Esophagus muscularis mucosa (tissue), 4 donors: ENCODE measurements at regions not wholly inside any gene's neighbourhood (a gene's known extent, or its start where the extent isn't known, plus 50 kb on each side); places are given as distances from the start of the nearest gene placed in this dataset.
"Not testable (repeated sequence)": the region's sequence is repeated elsewhere in the genome, so short reads cannot be mapped to it uniquely, and the experiment has no call there.

Experiments used
- DNase-seq: peaks from one replicate; pipeline ENCODE4 v3.0.0-alpha.2; 2017; ENCODE audit errors: extremely low spot score
- H3K27ac ChIP-seq, 4 donors: fragments of 200-600 bp; sonication (generic); replicated peaks in 1 of 4; 1 replicate in 3 of 4; 2 replicates in 1 of 4; pipeline ENCODE4 v1.5.1; 2016 to 2019; ENCODE audit warnings: mild to moderate bottlenecking in 1 of 4
- H3K27me3 ChIP-seq, 4 donors: fragments of 200-600 bp; sonication (generic); one replicate each; pipeline versions ENCODE4 v1.5.1 to v1.6.0; 2016 to 2019
- H3K36me3 ChIP-seq, 4 donors: fragments of 200-600 bp; sonication (generic); one replicate each; pipeline ENCODE4 v1.5.1; 2016 to 2019
- H3K4me1 ChIP-seq, 4 donors: fragments of 200-600 bp; sonication (generic); one replicate each; pipeline ENCODE4 v1.5.1; 2016 to 2019
- H3K4me3 ChIP-seq, 4 donors: fragments of 200-600 bp; sonication (generic); 1 replicate in 2 of 4; 2 replicates in 2 of 4; pipeline ENCODE4 v1.5.1; 2016 to 2019; ENCODE audit warnings: mild to moderate bottlenecking in 4 of 4, moderate library complexity in 1 of 4
- H3K9me3 ChIP-seq, 4 donors: fragments of 200-600 bp; sonication (generic); 1 replicate in 3 of 4; 2 replicates in 1 of 4; pipeline ENCODE4 v1.5.1; 2016 to 2019
- EP300 ChIP-seq: sonication (generic); formaldehyde crosslinking; IDR thresholded peaks from one replicate; pipeline ENCODE4 v1.6.1; 2017; ENCODE audit warnings: antibody characterized with exemption
- POLR2A ChIP-seq: fragments of 450-650 bp; IDR thresholded peaks from one replicate; pipeline ENCODE4 v1.6.1; 2017; ENCODE audit warnings: antibody characterized with exemption, moderate library complexity, mild to moderate bottlenecking, low read depth
- POLR2AphosphoS5 ChIP-seq, 2 donors: sonication (generic); formaldehyde crosslinking; IDR thresholded peaks; one replicate each; pipeline ENCODE4 v1.6.1; 2017; ENCODE audit warnings: antibody characterized with exemption in 2 of 2
- WGBS: methylation state at CpG from one replicate; pipeline ENCODE4 v1.1.5; 2018; 5-methylcytosine and 5-hydroxymethylcytosine counted together
- intact Hi-C: fragments of 100-400 bp; cut with DNase I; formaldehyde crosslinking; loops from one replicate; pipeline ENCODE4 v1.15.1; 2023
- TF ChIP-seq, protein P1 (sequence below), 3 experiments: fragments of 200-600 bp in 2 of 3; fragments of 450-650 bp in 1 of 3; sonication (generic) in 2 of 3; IDR thresholded peaks; one replicate each; pipeline ENCODE4 v1.5.1; 2017 to 2019; ENCODE audit warnings: antibody characterized with exemption in 3 of 3, mild to moderate bottlenecking in 2 of 3, moderate library complexity in 1 of 3

DNA sequence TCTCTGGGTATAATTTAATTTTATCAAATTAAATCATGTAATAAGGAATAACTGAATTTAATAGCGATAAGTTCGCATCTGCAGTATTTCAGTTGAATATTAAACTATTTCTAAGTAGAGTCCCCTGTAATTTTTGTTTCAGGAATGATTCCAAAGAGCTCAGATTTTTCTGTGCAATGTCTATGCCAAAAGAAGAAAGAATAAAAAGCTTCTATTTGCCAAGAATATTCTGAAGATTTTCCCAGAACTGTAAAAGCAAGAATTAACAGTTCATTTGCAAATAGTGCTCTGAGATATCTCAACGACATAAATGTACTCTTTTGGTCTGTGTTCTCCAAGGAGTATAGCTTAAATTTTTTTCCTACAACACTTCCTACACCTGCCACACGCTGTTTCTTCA lies 1242.8 kb upstream of the DIAPH2 start:
- H3K9me3 ChIP-seq, result peaks cover 0 to 5% (median 0%) of the 10 kb centered on the region in 4 donors
- intact Hi-C loops, result no loop called here
- no peak overlapping the region for H3K4me3 ChIP-seq
- no peak for DNase-seq
- no peak overlapping the region for H3K27ac ChIP-seq
- H3K27me3 ChIP-seq, result no peaks in the 10 kb centered on the region
- no peaks in the 10 kb centered on the region for H3K36me3 ChIP-seq
- no peak for TF ChIP-seq POLR2A
- TF ChIP-seq, protein P1, sequence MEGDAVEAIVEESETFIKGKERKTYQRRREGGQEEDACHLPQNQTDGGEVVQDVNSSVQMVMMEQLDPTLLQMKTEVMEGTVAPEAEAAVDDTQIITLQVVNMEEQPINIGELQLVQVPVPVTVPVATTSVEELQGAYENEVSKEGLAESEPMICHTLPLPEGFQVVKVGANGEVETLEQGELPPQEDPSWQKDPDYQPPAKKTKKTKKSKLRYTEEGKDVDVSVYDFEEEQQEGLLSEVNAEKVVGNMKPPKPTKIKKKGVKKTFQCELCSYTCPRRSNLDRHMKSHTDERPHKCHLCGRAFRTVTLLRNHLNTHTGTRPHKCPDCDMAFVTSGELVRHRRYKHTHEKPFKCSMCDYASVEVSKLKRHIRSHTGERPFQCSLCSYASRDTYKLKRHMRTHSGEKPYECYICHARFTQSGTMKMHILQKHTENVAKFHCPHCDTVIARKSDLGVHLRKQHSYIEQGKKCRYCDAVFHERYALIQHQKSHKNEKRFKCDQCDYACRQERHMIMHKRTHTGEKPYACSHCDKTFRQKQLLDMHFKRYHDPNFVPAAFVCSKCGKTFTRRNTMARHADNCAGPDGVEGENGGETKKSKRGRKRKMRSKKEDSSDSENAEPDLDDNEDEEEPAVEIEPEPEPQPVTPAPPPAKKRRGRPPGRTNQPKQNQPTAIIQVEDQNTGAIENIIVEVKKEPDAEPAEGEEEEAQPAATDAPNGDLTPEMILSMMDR (IDR thresholded peaks at IDR 0.05), result no peak
- WGBS, result 30% methylated on average over 4 of the region's 4 CpGs
- no peaks in the 10 kb centered on the region for H3K4me1 ChIP-seq

DNA sequence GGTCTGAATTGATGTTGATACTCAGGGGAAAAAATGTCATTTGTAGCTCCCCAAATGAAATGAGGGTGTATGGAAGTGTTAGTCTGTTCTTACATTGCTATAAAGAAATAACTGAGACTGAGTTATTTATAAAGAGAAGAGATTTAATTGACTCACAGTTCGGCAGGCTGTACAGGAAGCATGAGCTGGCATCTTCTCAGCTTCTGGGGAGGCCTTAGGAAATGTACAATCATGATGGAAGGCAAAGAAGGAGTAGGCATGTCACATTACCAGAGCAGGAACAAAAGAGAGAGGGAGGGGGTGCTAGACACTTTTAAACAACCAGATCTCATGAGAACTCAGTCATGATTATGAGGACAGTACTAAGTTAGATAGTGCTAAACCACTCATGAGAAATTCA lies 1199.9 kb upstream of the DIAPH2 start:
- TF ChIP-seq POLR2AphosphoS5 (IDR thresholded peaks at IDR 0.05) (no peak), EP300 (no peak), POLR2A (no peak)
- TF ChIP-seq, protein P1 (IDR thresholded peaks at IDR 0.05), result no peak
- Histone ChIP-seq H3K9me3 (no peaks in the 10 kb centered on the region), H3K4me3 (no peak overlapping the region), H3K36me3 (no peaks in the 10 kb centered on the region), H3K27ac (no peak overlapping the region), H3K4me1 (no peaks in the 10 kb centered on the region), H3K27me3 (no peaks in the 10 kb centered on the region)
- 48% methylated on average over 1 of the region's 1 CpG for WGBS
- no peak for DNase-seq
- intact Hi-C loops, result no loop called here

DNA sequence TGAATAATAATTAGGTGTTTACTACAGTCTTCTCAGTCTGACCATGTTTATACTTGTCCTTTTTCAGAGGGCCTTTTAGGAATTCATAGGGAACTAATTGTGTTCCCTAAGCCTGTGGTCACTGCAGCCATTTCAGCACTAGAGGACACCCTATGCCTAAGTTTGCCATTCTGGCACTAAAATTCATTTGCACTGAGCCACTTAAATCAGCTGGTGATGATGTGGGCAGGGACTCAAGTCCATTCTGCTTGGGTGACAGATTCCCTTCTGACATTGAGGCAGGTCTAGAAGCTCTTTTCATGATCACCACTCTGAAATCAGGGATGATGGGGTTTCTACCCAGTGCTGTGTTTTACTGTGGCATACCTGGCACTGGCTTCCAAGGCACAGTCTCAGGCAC lies 1178.9 kb upstream of the DIAPH2 start:
- intact Hi-C loops, result no loop called here

DNA sequence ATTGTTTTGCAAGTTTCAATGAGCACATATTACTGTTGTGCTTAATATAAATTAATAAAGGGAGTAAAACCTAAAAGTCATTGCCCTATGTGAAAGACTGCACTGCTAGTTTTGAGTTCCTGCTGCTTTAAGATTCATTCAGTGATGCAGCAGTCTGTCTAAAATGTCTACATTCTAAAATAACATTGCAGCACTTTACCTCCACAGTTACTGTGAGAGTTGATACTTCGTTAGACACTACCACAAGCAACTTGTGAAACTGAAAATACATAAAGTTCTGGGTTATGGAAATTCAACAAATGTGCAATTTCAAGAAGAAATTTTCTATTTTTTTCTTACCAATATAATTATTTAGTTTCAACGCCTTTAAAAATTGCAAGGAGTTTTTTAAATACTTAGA lies 1175.2 kb upstream of the DIAPH2 start:
- no peak for TF ChIP-seq POLR2A
- TF ChIP-seq, protein P1 (IDR thresholded peaks at IDR 0.05), result no peak
- TF ChIP-seq EP300, result no peak
- no peak for TF ChIP-seq POLR2AphosphoS5 (IDR thresholded peaks at IDR 0.05)
- H3K27me3 ChIP-seq, result no peaks in the 10 kb centered on the region
- H3K4me3 ChIP-seq, result no peak overlapping the region
- DNase-seq, result no peak
- H3K27ac ChIP-seq, result no peak overlapping the region
- no peaks in the 10 kb centered on the region for H3K9me3 ChIP-seq
- H3K4me1 ChIP-seq, result no peaks in the 10 kb centered on the region
- intact Hi-C loops, result no loop called here
- no peaks in the 10 kb centered on the region for H3K36me3 ChIP-seq
- 70% methylated on average over 2 of the region's 2 CpGs for WGBS

More for the DNA sequence above, 1178.9 kb upstream of the DIAPH2 start:
- H3K4me3 ChIP-seq, result no peak overlapping the region
- DNase-seq, result no peak
- no peak overlapping the region for H3K27ac ChIP-seq
- H3K9me3 ChIP-seq, result no peaks in the 10 kb centered on the region
- TF ChIP-seq POLR2AphosphoS5 (IDR thresholded peaks at IDR 0.05) (no peak), POLR2A (no peak), EP300 (no peak)
- TF ChIP-seq, protein P1 (IDR thresholded peaks at IDR 0.05), result no peak
- no peaks in the 10 kb centered on the region for H3K27me3 ChIP-seq
- H3K4me1 ChIP-seq, result no peaks in the 10 kb centered on the region
- no peaks in the 10 kb centered on the region for H3K36me3 ChIP-seq

- intact Hi-C loops, H3K36me3 ChIP-seq, H3K9me3 ChIP-seq, H3K27me3 ChIP-seq, DNase-seq, H3K27ac ChIP-seq, H3K4me3 ChIP-seq, H3K4me1 ChIP-seq: not testable (repeated sequence)
- 87% methylated on average over 5 of the region's 5 CpGs for WGBS
Observed at GRCh38 chrX:95524018-95524417, 1160.6 kb upstream of the DIAPH2 start.
